Activated naive CD8-positive, alpha-beta T cell treated with anti-CD3 and anti-CD28 coated beads, Interleukin-2, amount 10 ng/mL, durations not matched to agents 7 days and 5 days (primary cell): ENCODE measurements at regions not wholly inside any gene's neighbourhood (a gene's known extent, or its start where the extent isn't known, plus 50 kb on each side); places are given as distances from the start of the nearest gene placed in this dataset.
A peak's percentile ranks its signal among the peaks of the same experiment; 100 is the strongest.

Source experiments
- ATAC-seq: fragments of 150-1000 bp; cut with Tn5 transposase; one replicate; pipeline ENCODE4 v1.10.0; 2021; ENCODE audit warnings: low read depth, moderate library complexity
- POLR2A ChIA-PET: fragments of 350-600 bp; sonication (Branson Sonifier 250); formaldehyde crosslinking; loops from one replicate; lab custom pipeline; 2021; ENCODE audit warnings: antibody characterized with exemption; lab: Charles Lee
- DNase-seq: peaks from one replicate; pipeline ENCODE4 v3.0.0; 2021
- H3K27ac Mint-ChIP-seq: one replicate; pipeline ENCODE4 v1.8.0; 2022; ENCODE audit warnings: mild to moderate bottlenecking, mixed read lengths
- H3K27me3 Mint-ChIP-seq: one replicate; pipeline ENCODE4 v1.8.0; 2022; ENCODE audit warnings: mild to moderate bottlenecking, moderate library complexity, mixed read lengths
- H3K36me3 Mint-ChIP-seq: one replicate; pipeline ENCODE4 v1.8.0; 2021; ENCODE audit warnings: mild to moderate bottlenecking, mixed read lengths
- H3K4me1 Mint-ChIP-seq: one replicate; pipeline ENCODE4 v1.8.0; 2021; ENCODE audit warnings: mixed read lengths
- H3K4me3 Mint-ChIP-seq: one replicate; pipeline ENCODE4 v1.8.0; 2022; ENCODE audit warnings: mild to moderate bottlenecking, moderate library complexity, mixed read lengths
- H3K9me3 Mint-ChIP-seq: one replicate; pipeline ENCODE4 v1.8.0; 2021; ENCODE audit warnings: mixed read lengths

DNA sequence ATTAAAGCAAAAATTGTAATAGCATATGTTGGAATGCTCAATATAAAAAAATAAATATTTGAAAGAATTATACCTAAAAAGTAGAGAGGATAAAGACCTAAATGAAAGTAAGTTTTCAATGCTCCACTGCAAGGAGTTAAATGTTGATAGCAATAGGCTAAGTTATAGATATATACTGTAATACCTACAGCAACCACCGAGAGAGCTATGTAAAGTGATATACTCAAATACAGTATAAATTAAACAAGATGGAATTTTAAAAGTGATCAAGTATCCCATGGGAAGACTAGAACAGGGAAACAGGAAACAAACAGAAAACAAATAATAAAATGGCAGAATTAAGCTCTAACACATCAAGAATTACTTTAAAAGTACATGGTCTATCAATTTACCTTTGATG is 73.9 kb downstream of the CASP3 start:
- Mint-ChIP-seq H3K4me1 (peaks cover 7% of the 10 kb centered on the region), H3K27ac (no peak overlapping the region), H3K9me3 (peaks cover 10% of the 10 kb centered on the region), H3K27me3 (no peaks in the 10 kb centered on the region), H3K36me3 (peaks cover 2% of the 10 kb centered on the region), H3K4me3 (no peak overlapping the region)
- POLR2A ChIA-PET: interaction anchor here (0.7 to 0.9 kb wide), 2 partner anchors 10 to 230 kb away, joined by 4 to 7 read pairs; no protein-coding TSS in a partner anchor
- ATAC-seq: no peak
- DNase-seq: no peak

DNA sequence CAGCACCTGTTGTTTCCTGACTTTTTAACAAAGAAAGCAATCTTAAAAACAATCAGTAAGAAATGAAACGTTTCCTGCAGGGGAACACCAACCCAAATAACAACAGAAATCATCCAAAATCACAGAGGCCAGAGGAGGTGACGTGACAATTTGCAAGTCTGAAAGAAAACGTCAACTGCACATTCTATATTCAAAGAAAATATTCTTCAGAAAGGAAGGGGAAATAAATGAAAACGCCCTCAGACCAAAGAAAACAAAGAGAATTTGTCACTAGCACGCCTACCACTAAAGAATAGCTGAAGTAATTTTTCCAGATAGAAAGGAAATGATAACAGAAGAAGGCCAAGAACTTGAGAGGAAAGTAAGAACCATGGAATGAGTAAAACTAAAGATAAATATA is 74.4 kb downstream of the CASP3 start:
- Mint-ChIP-seq H3K4me1 (peaks cover 7% of the 10 kb centered on the region), H3K4me3 (peak overlapping the region; percentile 39)
- DNase-seq: no peak

DNA sequence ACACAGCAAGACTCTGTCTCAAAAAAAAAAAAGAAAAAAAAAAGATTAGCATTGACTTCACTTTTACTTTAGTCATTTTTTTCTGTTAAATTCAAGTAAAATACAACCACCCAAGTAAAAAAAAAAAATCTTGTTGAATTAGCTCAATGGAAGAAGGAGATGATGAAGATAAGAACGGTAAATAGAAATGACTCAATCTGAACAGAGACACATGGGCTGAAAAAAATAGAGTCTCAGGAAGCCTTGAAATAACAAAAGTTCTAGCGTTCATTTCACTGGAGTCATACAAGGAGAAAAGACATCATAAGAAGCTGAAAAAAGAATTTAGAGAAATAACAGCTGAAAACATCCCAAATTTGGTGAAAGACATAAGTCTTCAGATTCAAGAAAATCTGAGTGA is 75.5 kb downstream of the CASP3 start:
- POLR2A ChIA-PET: interaction anchor here (0.6 kb wide), 1 partner anchor 101 kb away, joined by 6 read pairs; no protein-coding TSS in a partner anchor
- Mint-ChIP-seq H3K4me3 (no peak overlapping the region), H3K36me3 (peaks cover 2% of the 10 kb centered on the region)

More for the DNA sequence above, 74.4 kb downstream of the CASP3 start:
- peaks cover 6% of the 10 kb centered on the region for H3K9me3 Mint-ChIP-seq
- H3K27me3 Mint-ChIP-seq: no peaks in the 10 kb centered on the region
- POLR2A ChIA-PET: interaction anchor here (0.9 kb wide), 1 partner anchor 10 kb away, joined by 7 read pairs; no protein-coding TSS in a partner anchor
- peak overlapping the region; percentile 68 for H3K27ac Mint-ChIP-seq
- H3K36me3 Mint-ChIP-seq: peaks cover 2% of the 10 kb centered on the region
- ATAC-seq: no peak

DNA sequence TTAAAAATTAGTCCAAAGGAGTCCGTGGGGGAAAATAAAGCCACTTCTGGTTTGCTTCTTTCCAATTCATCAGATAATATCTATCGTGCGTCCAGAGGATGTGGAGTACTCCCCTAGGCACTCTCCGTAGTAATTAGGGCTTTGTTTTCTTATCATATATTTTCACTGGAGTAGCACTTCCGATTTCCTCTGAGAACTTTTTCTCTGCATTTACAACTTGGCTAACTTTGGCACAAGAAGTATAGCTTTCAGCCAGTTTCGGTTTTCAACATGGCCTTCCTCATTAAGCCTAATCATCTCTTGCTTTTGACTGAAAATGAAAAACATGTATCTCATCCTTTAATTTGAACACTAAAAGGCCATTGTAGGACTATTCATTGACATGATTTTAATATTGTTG is 80.5 kb downstream of the CASP3 start:
- Mint-ChIP-seq H3K27me3 (peaks cover 3% of the 10 kb centered on the region), H3K27ac (no peak overlapping the region), H3K9me3 (peaks cover 7% of the 10 kb centered on the region), H3K4me1 (peaks cover 4% of the 10 kb centered on the region), H3K4me3 (no peak overlapping the region), H3K36me3 (peaks cover 2% of the 10 kb centered on the region)
- DNase-seq (no peak), ATAC-seq (no peak)
- POLR2A ChIA-PET: interaction anchor here (0.7 kb wide), 1 partner anchor 61 kb away, joined by 4 read pairs; no protein-coding TSS in a partner anchor

More for the DNA sequence above, 75.5 kb downstream of the CASP3 start:
- Mint-ChIP-seq H3K4me1 (peaks cover 7% of the 10 kb centered on the region), H3K9me3 (peaks cover 4% of the 10 kb centered on the region), H3K27ac (no peak overlapping the region), H3K27me3 (no peaks in the 10 kb centered on the region)
- ATAC-seq (no peak), DNase-seq (no peak)

DNA sequence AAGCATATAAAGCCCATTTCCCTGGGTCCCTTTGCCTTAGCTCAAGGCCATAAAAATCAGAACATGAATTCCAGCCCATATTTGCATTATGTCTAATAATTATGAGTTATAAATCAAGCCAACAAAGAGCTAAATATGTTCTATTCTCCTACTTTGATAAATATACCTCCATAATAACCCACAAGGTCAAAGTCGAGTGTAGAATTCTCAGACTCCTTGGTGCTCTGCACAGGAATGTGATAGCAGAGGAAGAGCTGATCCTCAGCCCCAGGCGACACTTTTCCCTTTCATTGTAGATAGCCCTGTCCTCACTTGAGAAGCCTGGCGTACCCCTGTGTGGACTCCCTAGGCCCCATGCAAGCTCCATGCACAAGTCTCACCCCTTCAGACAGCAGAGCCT is 85.6 kb downstream of the CASP3 start:
- Mint-ChIP-seq H3K4me1 (peaks cover 8% of the 10 kb centered on the region), H3K27me3 (peaks cover 3% of the 10 kb centered on the region), H3K4me3 (no peak overlapping the region), H3K27ac (no peak overlapping the region), H3K9me3 (peaks cover 4% of the 10 kb centered on the region), H3K36me3 (peaks cover 2% of the 10 kb centered on the region)
- DNase-seq (no peak), ATAC-seq (no peak)
- POLR2A ChIA-PET: no interaction called here

DNA sequence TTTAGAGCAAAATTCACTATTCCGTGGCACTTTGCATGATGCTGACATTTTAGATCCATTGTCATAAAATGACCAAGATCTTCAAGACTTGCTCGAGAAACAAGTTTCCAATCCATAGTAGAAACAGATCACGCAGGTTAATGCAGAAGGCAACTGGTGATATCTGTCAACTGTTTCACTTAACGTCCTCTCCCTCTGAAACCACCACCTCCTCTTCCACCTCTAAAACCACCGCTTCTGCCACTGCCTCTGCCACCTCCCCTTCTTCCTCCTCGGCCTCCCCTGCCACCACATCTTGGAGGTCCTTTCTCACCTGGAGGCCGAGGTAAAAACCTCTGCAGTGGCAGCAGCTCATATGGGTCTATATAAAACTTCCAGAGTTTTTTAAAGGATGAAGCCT is 84.6 kb upstream of the IRF2 start:
- no peaks in the 10 kb centered on the region for H3K36me3 Mint-ChIP-seq
- DNase-seq: no peak
- no peaks in the 10 kb centered on the region for H3K9me3 Mint-ChIP-seq
- no peak overlapping the region for H3K4me3 Mint-ChIP-seq
- no peaks in the 10 kb centered on the region for H3K27me3 Mint-ChIP-seq
- POLR2A ChIA-PET: no interaction called here
- ATAC-seq: no peak
- H3K4me1 Mint-ChIP-seq: peaks cover 4% of the 10 kb centered on the region
- no peak overlapping the region for H3K27ac Mint-ChIP-seq

DNA sequence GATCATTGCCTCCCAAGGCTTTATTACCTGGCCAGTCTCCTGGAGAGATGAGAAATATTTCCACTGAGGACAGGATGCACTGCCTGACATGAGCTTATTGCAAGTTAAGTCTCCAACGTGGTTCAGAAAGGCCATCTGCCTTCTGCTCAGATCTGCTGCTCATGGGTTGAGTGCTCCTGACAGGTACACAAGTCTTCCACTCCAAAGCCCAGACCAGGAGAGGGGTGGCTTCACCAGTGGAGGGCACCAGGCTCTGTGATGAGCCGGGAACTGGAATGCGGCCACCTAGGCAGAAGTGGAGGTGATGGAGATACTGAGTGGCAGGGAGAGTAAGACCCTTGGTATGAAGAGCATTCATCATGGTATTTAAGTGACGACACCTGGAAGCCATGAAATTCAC is 79.5 kb upstream of the IRF2 start:
- Mint-ChIP-seq H3K27ac (no peak overlapping the region), H3K36me3 (no peaks in the 10 kb centered on the region), H3K4me1 (peaks cover 3% of the 10 kb centered on the region), H3K27me3 (peaks cover 2% of the 10 kb centered on the region), H3K4me3 (no peak overlapping the region), H3K9me3 (no peaks in the 10 kb centered on the region)
- DNase-seq (no peak), ATAC-seq (no peak)
- POLR2A ChIA-PET: no interaction called here

DNA sequence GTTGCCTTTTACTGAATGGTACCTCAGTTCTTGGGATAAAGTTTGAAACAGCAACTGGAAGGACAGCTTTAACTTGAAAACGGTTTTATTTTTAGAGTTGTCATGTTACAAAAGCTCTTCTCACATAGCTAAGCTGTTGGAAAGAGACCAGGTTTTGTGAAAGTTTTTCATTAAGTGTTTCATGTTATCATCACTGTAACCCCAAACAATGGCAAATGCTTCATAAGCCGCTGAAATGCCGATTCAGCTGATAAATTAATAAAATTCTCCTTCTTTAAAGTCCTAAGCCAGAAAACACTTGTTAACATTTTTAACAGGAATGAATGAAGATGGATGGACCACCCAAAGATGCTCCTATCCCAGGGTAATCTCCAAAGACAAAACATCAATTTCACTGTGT is 76.1 kb upstream of the IRF2 start:
- Mint-ChIP-seq H3K36me3 (no peaks in the 10 kb centered on the region), H3K4me3 (no peak overlapping the region), H3K27me3 (peaks cover 2% of the 10 kb centered on the region), H3K27ac (no peak overlapping the region), H3K9me3 (no peaks in the 10 kb centered on the region), H3K4me1 (peaks cover 11% of the 10 kb centered on the region)
- DNase-seq: no peak
- POLR2A ChIA-PET: no interaction called here
- ATAC-seq: no peak

DNA sequence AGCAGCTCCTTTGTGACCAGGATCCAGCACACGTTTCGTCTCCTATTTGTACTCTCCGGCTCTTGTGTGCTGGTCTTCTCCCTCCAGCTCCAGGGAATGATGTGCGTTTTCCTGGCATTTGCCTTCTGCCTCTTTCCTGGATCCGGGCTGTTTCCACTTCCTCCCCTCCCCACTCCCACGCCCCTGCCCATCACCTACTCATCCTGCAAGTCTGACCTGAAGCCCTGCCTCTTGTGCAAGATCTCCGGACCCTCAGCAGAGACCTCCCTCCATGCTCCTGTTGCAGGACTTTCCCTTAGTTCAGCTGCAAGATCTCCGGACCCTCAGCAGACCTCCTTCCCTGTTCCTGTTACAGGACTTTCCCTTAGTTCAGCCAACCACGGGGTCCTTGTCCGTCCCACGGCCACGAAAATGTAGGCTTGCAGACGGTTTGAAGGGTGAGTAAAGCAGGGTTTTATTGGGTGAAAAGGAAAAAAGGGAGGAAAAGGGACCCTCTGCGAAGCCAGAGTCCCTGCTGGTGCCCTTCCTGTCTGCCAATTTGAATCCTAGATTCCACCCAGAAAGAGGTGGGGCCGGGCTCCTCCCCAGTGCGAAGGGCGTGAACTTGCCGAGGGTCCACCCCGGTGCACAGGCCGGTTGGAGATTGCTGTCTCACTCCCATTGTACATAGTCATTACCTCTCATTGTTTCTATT is 74.4 kb upstream of the IRF2 start:
- ATAC-seq: no peak
- Mint-ChIP-seq H3K27ac (peak overlapping the region; percentile 44), H3K27me3 (peaks cover 2% of the 10 kb centered on the region)

DNA sequence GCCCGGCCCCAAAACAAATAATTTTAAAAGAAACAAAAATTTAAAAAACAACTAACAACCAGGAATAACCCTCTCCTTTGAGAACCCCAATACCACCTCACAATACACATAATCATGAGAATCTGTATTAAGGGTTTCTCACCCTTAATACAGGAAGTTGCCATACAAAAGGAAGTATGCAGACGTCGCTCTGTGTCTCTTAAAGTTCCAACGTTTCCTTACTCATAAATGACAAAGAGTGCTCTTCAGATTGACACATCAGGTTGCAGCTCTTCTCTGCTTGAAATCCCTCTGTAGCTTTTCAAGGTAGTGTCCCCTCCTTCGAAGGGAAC is 73.9 kb upstream of the IRF2 start:
- Mint-ChIP-seq H3K27me3 (peaks cover 2% of the 10 kb centered on the region), H3K4me1 (peaks cover 11% of the 10 kb centered on the region), H3K36me3 (no peaks in the 10 kb centered on the region), H3K4me3 (peak overlapping the region; percentile 19), H3K27ac (peak overlapping the region; percentile 44), H3K9me3 (no peaks in the 10 kb centered on the region)
- POLR2A ChIA-PET: no interaction called here
- no peak for ATAC-seq
- DNase-seq: no peak

More for the DNA sequence above, 74.4 kb upstream of the IRF2 start:
- Mint-ChIP-seq H3K9me3 (no peaks in the 10 kb centered on the region), H3K4me3 (peak overlapping the region; percentile 19), H3K4me1 (peaks cover 11% of the 10 kb centered on the region), H3K36me3 (no peaks in the 10 kb centered on the region)
- POLR2A ChIA-PET: interaction anchor here (1.2 kb wide), 1 partner anchor 11 kb away, joined by 4 read pairs; no protein-coding TSS in a partner anchor
- DNase-seq: no peak

DNA sequence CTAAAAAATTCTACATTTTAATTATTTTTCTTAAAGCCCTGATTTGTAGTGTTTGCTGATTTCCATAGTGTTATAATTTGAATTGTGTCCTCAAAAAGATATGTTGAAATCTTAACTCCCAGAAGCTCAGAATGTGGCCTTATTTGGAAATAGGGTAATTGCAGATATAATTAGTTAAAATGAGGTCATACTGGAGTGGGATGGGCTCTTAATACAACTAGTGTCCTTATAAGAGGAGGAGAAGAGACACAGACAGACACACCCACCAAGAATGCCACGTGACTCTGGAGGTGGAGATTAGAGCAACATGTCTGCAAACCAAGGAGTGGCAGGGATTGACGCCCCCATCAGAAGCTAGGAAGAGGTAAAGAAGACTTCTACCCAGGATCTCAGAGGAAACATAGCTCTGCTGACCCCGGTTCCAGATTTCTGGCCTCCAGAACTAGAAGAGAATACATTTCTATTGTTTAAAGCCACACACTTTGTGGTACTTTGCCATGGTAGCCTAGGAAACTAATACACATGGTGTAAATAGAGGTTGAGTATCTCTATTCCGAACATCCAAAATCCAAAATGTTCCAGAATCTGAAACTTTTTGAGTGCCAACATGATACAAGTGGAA is 70.5 kb upstream of the IRF2 start:
- Mint-ChIP-seq H3K36me3 (no peaks in the 10 kb centered on the region), H3K4me3 (no peak overlapping the region), H3K27ac (no peak overlapping the region), H3K4me1 (peaks cover 9% of the 10 kb centered on the region), H3K9me3 (no peaks in the 10 kb centered on the region), H3K27me3 (no peaks in the 10 kb centered on the region)
- no peak for ATAC-seq
- POLR2A ChIA-PET: interaction anchor here (0.9 kb wide), 1 partner anchor 70 kb away, joined by 3 read pairs; the partner anchor contains the start of gene IRF2
- no peak for DNase-seq

DNA sequence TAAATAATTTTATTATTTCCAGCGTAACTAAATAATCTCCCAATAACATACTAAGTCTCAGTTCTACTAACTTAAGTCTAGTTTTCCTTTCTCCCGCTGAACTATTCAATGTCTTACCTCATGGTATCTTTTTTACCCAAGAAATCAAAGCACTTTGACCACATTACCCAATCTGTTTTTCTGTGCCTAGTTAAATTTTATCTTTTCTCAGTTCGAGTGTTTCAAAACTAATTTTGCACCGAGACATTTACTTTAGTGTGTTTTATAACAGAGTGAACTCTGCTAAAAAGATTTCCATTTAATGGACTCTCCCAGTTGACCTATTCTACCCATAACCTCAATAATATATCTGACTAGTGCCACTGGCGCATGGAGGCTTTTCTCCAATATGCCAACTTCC is 67.6 kb upstream of the IRF2 start:
- Mint-ChIP-seq H3K27me3 (no peaks in the 10 kb centered on the region), H3K27ac (no peak overlapping the region), H3K36me3 (no peaks in the 10 kb centered on the region), H3K9me3 (no peaks in the 10 kb centered on the region), H3K4me3 (no peak overlapping the region), H3K4me1 (peaks cover 7% of the 10 kb centered on the region)
- POLR2A ChIA-PET: interaction anchor here (0.7 kb wide), 1 partner anchor 498 kb away, joined by 4 read pairs; no protein-coding TSS in a partner anchor
- no peak for DNase-seq
- no peak for ATAC-seq

DNA sequence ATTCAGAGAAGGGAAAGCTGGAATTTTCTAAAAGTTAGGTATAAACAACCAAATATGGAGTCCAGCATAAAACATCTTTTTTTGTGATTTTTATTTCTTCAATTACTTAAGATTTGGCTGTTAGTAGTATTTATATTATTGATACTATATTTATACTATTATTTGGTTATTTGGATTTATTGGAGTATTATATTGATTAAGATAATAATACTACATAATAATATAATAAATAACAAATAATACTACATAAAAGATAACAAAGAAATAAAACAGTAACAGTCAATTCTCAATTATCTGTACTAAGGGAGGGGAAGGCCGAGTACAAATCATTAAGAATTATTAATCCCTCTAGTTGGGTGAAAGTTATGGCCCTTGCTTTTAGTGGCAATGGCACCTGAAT is 66.0 kb upstream of the IRF2 start:
- Mint-ChIP-seq H3K4me1 (peaks cover 18% of the 10 kb centered on the region), H3K27me3 (no peaks in the 10 kb centered on the region), H3K9me3 (no peaks in the 10 kb centered on the region), H3K27ac (no peak overlapping the region), H3K36me3 (no peaks in the 10 kb centered on the region), H3K4me3 (no peak overlapping the region)
- no peak for ATAC-seq
- DNase-seq: no peak
- POLR2A ChIA-PET: no interaction called here
